ENCODE measurements at regions not wholly inside any gene's neighbourhood (a gene's known extent, or its start where the extent isn't known, plus 50 kb on each side); places are given as distances from the start of the nearest gene placed in this dataset.
"Not testable (repeated sequence)": the region's sequence is repeated elsewhere in the genome, so short reads cannot be mapped to it uniquely, and the experiment has no call there.

DNA sequence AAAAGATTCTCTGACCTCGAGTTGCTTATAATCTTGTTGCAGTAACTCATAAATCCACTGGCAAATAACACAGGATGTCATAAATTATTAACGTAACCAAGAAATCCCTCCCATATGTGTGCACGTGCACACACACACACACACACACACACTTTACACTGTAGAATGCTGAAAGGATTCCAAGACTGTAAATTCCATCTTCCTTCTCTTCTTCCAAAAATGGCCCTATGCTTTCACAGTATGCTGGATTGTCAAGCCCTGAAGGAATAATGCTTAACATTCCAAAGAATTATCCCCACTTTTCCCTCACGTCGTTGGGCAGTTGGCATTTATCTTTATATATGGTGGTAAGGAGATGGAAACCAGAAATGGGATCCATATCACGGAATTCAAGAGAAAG is 117.5 kb upstream of the CRIM1 start:
- DNase-seq (ENCODE audit: low spot score) (no peak), ATAC-seq (no peak)

DNA sequence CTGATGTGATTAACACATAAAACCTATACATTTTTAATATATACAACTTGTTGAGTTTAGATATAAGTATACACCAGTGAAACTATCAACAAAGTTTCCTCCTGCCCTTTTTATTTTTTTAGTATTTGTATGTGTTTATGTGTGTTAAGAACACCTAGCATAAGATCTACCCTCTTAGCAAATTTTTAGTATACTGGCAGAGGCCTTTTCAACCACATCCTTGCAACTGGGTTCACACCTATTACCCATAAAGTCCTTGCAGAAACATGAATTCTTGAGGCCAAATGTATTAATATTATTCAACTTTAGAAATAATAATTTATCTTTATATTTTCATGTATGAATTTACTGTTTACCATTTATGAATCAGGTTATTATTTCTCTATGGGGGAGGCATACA is 119.7 kb upstream of the CRIM1 start:
- no peak for ATAC-seq
- DNase-seq (ENCODE audit: low spot score): no peak

DNA sequence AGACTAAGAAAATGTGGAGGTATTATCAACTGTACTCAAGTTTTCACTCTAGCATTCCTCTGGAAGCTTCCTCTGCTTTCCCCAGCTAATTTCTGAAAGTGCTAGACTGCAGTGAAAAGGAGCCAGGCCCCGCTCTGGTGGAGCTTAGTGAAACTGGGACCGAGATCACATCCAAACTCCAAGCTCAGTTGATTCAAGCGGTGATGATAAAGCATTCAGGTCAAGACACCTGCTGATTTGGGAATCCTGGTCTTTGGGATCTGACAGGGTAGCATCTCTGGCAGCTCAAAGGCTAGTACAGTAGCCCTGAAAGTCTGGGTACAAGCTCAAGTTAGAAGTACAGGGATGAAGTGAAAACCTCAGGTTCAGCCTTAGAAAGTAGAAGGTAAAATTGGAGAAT is 120.2 kb upstream of the CRIM1 start:
- no peak for DNase-seq (ENCODE audit: low spot score)
- ATAC-seq: no peak

DNA sequence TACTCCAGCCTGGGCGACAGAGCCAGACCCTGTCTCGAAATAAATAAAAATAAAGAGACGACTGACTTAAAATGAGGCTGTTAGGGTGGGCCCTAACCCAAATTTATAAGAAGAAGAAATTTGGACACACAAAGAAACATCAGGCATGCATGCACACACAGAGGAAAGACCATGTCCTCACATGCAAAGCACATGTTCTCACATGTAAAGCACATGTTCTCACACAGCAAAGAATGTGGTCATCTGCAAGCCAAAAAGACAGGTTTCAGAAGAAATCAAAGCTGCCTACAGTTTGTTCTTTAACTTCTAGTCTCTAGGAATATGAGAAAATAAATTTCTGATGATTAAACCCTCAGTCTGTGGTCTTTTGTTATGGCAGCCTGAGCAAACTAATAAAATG is 132.3 kb upstream of the CRIM1 start:
- DNase-seq (ENCODE audit: low spot score) (no peak), ATAC-seq (no peak)

DNA sequence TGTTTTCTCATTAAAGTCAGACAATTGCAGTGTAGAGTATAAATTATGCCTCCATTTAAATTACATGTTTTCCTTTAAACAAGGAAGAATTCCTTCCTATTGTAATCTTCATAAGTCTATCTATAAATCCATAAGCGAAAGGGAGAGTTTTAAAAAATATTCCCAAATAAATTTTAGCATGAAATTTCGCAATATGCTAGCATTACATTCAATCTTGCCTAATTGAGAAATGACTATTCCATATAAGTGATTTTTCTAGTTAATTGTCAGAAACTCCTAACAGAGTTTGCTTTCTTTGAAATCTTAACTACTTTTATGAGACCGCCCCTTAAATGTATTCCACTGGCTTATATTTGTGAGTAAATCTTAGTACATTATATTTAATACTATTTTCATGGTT is 133.1 kb upstream of the CRIM1 start:
- DNase-seq (ENCODE audit: low spot score) (no peak), ATAC-seq (no peak)

DNA sequence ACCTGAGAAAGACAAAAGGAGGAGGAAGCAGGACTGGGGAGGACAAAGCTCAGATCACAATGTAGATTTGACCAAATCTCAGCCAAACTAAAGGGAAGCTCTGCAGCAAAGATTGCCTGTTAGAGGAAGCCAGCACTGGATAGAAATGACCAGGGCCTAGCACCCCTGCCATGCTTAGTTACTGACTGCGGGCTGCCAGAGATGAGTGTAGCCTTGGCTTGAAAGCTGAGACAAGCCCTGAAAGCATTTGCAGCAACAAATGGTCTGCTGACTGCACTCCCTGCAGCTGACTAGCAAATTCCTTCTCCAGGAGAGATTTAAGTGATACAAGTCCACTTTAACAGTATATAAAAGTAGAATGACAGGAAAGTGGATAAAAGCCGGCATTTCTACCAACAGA is 140.9 kb upstream of the CRIM1 start:
- no peak for DNase-seq (ENCODE audit: low spot score)

DNA sequence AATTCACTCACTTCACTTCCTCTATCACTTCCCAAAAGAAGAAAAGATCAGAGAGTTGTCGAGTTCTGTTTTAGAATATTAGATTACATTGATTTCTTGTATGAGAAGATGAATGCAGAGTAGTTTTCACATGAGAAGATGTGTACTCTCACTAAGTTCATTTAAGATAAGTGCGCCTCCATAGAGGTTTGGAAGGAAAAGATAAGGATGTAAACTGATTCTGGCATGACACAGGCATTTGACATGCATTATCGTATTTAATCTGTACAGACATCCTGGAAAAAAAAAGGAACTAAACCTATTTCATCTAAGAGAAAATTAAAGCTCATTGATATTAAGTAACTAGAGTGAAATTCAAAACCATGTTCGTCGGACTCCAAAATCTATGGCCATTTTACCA is 152.2 kb upstream of the CRIM1 start:
- ATAC-seq: no peak
- DNase-seq (ENCODE audit: low spot score): no peak

More for the DNA sequence above, 140.9 kb upstream of the CRIM1 start:
- no peak for ATAC-seq

DNA sequence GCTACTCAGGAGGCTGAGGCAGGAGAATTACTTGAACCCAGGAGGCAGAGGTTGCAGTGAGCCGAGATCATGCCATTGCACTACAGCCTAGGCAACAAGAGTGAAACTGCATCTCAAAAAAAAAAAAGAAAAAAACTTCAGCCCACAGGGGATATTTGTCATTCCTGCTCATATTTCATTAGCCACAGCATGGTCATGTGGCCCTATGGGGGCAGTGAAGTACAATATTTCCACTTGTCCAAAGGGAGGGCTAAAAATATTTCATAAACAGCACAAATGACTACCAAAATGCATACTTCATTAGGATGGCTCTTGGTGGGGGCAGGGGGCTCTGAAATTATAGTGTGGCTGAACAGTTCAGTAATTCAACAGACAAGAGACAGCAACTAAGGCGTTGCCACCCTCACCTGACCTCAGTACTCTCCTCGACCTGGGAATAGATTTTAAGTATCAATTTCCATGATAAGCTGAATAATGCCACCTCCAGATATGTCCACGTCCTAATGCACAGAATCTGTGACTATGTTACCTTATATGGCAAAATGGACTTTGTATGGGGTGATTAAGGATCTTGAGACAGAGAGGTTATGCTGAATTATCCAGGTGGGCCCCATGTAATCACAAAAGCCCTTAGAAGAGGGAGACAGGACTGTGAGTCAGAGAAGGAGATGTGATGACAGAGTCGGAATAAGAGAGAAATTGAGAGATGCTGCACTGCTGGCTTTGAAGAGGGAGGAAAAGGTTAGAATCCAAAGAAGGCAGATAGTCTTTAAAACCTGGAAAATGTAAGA is 158.2 kb upstream of the CRIM1 start:
- DNase-seq (ENCODE audit: low spot score) (no peak), ATAC-seq (no peak)

DNA sequence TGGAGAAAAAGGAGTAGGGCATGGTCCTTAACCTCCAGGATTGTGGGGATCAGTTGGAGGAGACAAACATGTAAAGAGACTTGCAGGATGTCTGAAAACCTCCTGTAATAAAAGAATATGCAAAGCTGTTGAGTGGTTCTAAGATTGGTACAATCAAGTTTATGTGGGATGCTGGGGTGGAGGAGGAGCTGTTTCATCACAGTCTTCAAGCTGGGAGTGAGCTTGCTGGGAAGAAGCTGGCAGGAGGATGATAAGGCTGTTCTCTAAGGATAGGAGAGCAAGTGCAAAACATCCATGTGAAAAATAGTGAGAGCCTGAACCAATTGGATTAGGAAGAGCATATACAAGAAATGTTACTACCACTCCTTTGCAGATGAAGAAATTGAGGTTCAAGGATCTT is 161.9 kb upstream of the CRIM1 start:
- DNase-seq (ENCODE audit: low spot score) (no peak), ATAC-seq (no peak)

DNA sequence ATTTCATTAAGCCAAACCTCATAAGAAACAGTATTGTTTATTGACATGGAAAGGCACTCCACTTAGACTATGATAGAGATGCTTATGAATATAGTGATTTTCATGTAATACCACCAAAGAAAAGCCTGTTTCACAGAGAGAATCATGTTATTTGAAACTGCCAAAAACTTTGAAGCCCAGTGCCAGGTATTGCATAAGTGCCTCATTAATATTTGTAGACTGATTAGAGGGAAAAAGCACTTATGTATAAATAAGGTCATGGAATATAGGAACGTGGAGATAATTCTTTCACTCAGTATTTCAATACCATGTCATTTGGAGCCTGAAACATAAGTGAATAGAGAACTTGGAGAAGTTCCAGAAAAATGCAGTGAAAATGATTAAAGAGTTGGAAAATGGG is 162.6 kb upstream of the CRIM1 start:
- ATAC-seq (no peak), DNase-seq (ENCODE audit: low spot score) (no peak)

DNA sequence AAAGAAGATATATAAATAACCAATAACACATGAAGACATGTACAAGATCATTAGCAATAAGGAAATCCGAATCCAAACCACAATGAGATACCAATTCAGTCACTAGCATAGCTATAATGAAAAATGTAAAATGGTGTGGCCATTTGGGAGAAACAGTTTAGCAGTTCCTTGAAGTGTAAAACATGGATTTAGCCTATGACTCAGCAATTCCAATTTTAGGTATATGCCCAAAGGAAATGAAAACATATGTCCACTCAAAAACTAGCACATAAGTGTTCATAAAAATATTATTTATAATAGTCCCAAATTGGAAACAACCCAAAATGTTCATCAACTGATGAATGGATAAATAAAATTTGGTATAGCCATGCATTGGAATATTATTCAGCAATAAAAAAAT is 165.5 kb upstream of the CRIM1 start:
- ATAC-seq (no peak), DNase-seq (ENCODE audit: low spot score) (no peak)

DNA sequence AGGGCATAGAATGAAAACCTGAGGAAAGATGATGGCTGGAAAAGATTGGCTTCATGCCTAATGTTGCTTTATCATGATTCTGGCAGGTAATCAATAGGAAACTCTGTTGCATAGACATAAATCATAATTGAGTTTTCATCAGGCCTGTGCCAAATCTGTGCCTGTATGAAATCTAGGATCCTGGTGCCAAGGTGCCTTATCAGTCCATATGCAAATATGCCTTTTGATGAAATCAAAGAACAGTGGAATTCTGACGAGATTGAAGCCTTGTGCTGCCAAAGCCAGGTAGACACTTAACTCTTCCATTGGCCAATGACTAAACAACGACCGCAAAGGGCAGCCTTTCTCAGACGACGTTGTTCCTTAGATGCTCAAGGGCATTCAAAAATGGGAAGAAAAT is 170.0 kb upstream of the CRIM1 start:
- DNase-seq (ENCODE audit: low spot score) (no peak), ATAC-seq (no peak)

DNA sequence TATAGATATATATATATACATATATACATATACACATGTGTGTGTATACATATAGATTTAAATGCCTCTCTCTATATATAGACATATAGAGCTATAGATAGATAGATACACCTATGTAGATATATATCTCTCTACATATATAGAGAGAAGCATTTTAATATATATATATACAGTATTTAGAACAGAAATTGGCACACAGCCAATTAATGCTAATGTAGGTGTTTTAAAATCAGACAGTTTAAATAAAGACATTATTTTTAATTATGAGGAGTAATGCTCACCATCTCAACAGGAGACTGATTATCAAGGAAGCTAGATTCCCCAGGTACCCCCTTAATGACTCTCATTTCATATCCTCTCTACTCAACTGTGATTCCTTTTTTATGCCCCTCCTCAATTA is 170.7 kb upstream of the CRIM1 start:
- DNase-seq (ENCODE audit: low spot score): no peak
- ATAC-seq: no peak

DNA sequence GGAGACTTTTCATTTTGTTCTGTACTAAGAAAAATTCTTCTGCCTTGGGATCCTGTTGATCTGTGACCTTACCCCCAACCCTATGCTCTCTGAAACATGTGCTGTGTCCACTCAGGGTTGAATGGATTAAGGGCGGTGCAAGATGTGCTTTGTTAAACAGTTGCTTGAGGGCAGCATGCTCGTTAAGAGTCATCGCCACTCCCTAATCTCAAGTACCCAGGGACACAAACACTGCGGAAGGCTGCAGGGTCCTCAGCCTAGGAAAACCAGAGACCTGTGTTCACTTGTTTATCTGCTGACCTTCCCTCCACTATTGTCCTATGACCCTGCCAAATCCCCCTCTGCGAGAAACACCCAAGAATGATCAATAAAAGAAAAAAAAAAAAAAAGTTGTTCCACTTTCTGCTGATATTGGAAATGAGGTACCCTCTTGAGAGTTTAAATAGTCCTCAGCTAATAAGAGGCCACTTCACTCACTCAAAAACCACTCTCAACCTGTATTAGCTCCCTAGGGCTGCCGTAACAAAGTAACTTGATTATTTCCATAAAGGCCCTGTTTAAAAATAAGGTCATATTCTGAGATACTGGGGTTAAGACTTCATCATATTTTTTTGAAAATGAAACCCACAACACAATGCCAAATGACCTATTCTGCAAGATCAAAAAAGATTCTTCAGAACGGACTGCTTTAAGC is 174.6 kb upstream of the CRIM1 start:
- DNase-seq (ENCODE audit: low spot score); ATAC-seq: not testable (repeated sequence)

DNA sequence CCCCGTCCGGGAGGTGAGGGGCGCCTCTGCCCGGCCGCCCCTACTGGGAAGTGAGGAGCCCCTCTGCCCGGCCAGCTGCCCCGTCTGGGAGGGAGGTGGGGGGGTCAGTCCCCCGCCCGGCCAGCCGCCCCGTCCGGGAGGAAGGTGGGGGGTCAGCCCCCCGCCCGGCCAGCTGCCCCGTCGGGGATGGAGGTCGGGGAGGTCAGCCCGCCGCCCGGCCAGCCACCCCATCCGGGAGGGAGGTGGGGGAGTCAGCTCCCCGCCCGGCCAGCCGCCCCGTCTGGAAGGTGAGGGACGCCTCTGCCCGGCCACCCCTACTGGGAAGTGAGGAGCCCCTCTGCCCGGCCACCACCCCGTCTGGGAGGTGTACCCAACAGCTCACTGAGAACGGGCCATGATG is 175.3 kb upstream of the CRIM1 start:
- DNase-seq (ENCODE audit: low spot score); ATAC-seq: not testable (repeated sequence)

DNA sequence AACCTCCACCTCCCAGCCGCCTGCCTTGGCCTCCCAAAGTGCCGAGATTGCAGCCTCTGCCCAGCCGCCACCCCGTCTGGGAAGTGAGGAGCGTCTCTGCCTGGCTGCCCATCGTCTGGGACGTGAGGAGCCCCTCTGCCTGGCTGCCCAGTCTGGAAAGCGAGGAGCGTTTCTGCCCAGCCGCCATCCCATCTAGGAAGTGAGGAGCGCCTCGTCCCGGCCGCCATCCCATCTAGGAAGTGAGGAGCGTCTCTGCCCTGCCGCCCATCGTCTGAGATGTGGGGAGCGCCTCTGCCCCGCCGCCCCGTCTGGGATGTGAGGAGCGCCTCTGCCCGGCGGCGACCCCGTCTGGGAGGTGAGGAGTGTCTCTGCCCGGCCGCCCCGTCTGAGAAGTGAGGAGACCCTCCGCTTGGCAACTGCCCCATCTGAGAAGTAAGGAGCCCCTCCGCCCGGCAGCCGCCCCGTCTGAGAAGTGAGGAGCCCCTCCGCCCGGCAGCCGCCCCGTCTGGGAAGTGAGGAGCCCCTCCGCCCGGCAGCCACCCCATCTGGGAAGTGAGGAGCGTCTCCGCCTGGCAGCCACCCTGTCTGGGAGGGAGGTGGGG is 175.8 kb upstream of the CRIM1 start:
- not testable (repeated sequence) for ATAC-seq; DNase-seq (ENCODE audit: low spot score)

DNA sequence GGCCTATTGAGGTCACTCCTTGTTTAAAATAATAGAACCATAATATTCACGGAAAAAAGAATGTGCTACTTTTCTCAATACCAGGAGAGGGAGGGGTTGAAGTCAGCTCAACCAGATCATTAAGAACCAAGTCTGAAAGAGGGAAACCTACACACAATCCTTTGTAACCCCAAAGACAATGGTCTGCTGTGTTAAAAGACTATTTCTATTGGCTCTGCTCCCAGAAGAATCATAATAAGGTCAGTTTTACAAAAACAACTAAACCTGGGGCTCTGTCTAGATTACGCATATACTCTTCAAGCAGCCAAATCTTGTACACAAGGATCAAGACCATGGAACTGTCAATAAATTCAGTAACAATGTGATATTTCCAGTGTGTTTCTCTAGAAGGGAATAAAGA is 177.2 kb upstream of the CRIM1 start:
- DNase-seq (ENCODE audit: low spot score): no peak
- ATAC-seq: no peak

DNA sequence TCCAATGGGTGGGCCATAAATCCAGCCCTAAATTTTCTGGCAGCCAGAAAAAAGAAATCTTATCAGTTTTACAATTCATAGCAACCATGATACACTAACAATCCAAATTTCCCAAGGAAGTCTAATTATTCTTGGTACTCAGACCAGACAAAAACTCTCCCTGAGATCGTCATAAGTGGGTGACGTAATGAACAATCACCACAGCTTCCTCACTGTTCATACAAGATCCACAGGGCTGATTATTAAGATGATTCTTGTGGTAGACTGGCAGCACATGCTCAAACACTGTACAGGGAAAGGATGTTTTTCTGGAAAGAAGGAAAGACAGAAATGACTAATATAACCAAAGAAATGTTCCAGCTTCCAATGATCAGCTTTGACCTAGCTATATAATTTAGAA is 178.3 kb upstream of the CRIM1 start:
- DNase-seq (ENCODE audit: low spot score): no peak
- no peak for ATAC-seq

DNA sequence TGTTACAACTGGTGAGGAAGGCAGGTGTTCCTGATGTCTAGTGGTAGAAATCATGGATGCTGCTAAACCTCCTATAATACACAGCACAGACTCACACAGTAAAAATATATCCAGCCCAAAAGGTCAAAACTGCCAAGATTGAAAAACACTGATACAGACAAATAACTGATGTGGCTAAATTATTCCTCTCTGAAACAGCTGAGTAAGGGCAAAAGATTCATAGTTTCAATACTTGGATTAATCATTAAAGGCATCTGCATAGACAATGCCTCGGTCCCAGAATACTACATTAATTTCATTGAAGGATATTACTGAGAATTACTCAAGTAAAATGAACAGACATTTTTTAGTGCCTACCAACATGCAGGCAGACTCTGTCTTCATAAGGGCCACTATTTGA is 180.7 kb upstream of the CRIM1 start:
- DNase-seq (ENCODE audit: low spot score): no peak
- no peak for ATAC-seq

DNA sequence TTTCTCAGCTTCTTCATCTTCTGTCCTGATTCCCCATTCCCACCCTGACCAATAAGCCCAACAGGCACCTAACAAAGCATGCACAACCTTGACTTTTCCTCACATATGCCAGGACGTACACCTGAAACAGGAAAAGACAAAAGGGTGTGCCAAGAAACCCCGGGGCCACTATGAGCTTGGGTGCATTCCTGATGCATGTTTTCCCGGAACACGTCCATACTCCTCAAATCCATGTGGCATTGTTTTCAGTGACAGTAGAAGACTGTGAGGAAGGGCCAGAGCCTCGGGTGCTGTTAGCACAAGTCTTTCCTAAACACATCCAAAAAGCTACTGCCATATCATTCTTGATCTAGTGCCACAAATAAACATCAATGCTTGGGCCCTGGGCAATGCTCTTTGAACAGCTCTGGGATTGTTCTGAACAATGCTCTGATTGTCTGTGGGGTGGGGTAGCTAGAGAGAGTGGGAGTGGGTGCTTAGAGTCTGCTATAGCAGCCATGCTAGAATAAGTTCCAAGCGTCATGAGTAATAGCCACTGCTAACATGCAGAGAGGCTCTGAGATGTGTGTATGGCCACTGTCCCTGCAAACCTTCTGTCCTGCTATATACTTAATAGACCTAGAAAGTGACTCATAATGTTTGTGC is 181.7 kb upstream of the CRIM1 start:
- DNase-seq (ENCODE audit: low spot score): no peak
- ATAC-seq: no peak

DNA sequence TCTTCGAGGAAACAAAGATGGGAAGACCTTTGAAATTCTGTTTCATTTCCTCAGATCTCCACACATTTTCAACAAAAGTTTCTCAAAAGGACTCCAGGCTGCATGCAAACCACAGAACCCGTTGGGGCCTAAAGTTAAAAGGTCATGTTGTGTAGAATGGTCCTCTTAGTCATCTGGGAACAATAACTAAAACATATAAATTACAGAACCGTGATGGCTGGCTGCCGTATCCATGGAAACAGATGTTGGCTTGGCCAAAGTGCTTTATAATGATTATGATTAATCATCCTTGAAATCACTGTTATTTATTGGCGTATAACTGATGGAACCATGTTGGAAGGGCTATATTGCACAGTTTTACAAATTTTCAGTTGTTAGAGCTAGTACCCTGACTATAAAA is 182.8 kb upstream of the CRIM1 start:
- no peak for DNase-seq (ENCODE audit: low spot score)
- no peak for ATAC-seq

DNA sequence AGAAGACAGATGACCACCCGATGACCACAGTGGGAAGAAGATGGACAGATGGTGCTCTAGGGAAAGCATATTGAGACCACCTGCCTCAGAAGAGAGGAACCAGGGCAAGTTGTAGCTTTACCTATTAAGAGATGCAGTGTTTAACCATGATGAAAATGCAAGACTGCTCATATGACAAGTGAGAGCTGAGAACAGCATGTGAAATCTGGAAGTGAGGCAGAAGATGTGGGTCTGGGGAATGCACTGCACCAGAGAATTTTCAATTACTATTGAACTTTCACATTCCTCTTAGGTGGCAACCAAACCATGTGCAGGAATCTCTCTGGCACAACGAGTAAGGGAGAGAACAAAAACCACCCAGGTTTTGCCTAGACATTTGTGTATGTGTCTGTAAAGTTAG is 184.8 kb upstream of the CRIM1 start:
- DNase-seq (ENCODE audit: low spot score) (no peak), ATAC-seq (no peak)

All from left lobe of liver (tissue), 2 donors.